ENCODE measurements at regions not wholly inside any gene's neighbourhood (a gene's known extent, or its start where the extent isn't known, plus 50 kb on each side); places are given as distances from the start of the nearest gene placed in this dataset.
"Not testable (repeated sequence)": the region's sequence is repeated elsewhere in the genome, so short reads cannot be mapped to it uniquely, and the experiment has no call there.

DNA sequence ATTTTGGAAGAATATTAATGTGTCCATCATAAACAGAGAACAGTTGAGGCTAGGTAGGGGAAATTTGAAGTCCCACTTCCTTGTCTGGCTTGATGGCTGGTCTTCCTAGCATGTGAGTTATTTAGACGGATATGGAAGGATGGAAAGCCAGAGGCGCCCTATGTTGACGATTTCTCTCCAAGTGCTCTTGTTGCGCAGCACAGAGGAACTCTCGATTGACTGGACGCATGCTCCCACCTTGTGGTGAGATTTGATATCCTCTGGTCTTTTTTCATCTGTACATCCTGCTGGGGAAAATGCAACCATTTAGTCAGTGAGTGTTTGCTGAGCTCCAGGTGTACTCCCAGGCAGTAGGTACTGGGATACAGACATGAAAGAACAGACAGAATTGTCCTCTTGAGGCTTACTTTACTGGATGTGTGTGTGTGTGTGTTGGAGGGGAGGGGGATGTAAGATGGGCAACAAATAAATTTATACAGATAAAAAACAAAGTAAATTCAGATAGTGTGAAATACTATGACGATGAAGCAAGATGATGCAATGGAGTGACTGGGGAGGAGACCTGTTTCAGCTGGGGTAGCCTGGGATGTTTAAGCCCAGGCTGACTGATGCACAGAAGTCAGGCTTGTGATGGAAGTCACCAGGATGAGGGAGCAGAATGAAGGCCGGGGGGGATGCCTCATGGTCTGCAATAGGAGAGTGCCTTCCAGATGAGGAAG lies 137.2 kb downstream of the TRIM43 start:
- peak; percentile 66 for DNase-seq

DNA sequence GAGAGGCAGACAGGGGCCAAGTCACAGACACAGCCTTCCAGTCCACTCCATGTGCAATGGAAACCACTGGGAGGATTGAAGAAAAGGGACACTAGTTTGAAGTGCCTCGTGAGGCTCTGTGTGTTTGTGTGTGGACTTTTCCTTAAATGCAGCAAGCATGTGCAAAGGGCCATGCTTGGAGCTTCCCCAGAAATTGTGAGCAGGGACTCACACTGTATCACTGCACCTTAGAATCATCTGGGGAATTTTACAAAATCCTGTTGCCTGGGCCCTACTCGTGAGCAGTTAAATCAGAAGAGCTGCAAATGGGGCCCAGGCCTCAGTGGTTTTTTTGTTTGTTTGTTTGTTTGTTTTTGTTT lies 137.8 kb downstream of the TRIM43 start:
- no peak for DNase-seq

DNA sequence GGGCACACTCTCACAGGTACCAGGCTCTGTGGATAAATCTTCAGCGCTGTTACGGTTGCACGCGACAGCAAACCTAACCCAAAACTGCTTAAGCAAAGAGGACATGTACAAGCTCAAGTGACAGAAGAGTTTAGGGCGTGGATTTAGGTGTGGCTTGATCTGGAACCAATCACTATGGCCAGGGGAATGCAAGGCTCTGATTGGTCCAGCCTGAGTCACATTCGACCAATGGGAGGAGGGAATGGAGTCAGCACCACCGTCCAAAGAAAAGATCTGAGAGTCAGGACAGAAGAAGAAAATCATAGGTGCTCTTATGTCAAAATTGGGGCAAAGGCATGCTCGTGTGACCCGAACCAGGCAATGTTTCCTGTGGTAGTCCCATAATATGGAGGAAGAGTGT lies 139.0 kb downstream of the TRIM43 start:
- no peak for DNase-seq

DNA sequence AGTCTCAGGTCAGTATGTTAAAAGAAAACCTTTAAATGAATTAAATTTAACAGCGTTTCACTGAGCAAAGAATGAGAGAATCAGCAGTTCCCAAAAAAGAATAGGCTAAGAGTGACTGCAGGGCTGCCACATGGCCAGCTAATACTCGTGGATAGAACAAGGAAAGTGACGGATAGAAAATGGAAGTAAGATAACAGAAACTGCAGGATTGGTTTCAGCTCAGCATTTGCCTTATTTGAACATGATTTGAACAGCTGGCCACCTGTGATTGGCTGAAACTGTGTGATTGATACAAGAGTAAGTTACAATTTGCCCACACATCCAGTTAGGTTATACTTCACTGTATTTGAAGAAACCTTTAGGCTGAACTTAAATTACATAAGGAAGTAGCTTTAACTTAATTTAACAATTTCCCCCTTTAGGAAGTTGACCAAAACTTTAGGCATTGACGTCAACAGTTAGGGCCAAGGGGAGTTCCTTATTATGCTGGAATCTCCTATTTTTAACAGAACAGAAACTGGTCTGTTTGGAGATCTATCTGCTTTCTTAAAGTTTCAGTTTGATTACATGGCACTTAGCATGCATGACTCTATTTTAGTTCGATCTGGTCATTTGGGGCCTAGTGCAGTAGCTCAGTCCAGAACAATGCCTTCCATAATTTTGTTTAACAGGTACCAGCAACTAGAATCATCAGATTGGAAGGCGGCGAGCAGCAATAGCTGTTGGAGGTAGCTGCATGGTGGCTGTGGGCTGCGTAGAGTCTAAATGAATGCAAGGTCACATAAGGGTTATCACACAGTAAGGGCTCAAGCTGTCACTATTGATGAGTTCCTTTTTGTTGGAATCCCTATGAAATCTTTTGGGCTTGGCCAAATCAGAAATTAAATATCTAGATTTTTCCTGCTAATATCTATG lies 143.4 kb downstream of the TRIM43 start:
- DNase-seq: no peak

GRCh38 chr2:95738301-95738700 lies 146.5 kb downstream of the TRIM43 start:
- DNase-seq: no peak

DNA sequence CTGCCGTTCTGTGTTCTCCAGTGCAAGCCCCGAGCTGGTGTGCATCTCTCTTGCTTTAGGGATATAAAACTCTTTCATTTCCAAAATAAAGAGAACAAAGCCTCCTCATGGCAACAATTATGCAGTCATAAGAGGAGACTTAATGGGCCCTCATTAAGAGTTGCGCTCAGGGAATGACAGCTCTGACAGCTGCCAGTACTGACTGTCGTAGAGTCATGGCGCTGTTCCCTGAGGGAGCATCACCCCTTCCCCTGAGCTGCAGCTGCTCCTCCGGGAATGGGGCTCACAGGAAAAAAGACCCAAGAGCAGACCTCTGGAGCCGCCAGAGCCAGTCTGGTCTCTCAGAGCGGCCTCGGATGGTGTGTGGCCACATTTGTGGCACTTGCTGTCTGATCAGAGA lies 160.3 kb downstream of the TRIM43 start:
- DNase-seq: not testable (repeated sequence)

DNA sequence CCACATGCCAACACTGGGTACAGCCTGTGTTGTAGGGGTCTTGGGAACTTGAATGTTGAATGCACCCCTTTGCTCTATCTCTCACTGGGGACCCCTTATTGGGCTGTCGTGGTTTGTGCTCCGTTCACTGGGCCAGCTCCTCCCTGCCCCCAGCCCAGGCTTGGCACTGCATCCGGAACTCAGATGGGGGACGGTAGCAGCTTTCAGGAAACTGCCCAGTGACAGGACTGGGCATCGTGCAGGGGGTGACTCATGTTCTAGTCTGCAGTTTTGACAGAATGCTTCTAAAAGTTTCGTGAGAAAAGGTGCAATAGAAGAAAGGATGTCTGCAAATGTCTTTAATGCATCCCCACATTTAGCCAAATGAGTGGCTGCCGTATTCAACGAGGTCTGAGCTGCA lies 162.0 kb downstream of the TRIM43 start:
- DNase-seq: not testable (repeated sequence)

DNA sequence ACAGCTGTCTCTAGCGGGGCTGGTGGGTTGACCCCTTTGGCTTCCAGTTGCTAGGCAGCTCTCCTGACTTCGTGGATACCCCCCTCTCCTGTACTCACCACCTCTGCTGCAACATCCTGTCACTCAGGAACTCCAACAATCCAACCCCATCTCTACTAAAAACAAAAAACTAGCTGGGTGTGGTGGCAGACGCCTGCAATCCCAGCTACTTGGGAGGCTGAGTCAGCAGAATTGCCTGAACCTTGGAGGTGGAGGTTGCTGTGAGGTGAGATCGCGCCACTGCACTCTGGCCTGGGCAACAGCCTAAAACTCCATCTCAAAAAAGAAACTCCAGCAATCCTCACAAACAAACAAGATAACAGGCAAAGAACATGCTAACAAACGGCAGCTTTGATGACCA lies 162.4 kb downstream of the TRIM43 start:
- DNase-seq: not testable (repeated sequence)

DNA sequence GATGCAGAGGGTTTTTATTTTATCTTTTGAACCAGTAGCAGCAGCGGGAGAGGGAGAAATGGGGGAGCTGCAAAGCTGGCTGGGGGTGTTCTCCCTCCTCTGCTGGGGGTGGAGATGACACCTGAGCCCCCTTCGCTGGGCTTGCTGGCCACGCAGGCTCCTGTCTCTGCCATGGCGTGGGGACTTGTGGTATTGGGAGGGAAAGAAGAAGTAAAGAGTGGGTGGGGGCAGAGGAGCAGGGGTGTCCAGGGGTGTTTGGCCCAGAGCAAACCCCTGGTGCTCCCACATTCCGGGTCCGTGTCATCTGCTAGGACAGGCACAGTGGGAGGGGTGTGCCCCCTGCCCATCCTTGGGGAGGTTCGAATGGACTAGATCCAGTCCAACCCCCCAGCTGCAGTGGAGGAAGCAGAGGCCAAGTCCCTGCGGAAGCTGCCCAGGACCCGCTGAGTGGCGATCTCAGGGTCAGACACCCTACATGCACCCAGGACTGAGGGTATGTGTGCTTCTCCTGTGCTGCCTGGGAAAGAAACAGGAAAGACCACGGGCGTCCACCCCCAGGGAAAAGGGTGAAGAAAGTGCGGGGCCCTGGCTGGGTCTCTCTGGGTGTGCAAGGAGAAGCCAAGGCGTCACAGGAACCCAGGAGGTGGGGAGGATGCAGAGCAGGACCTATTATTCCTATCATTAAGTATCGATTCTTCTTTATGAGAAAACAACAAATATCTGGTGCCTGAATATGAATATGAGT lies 163.2 kb downstream of the TRIM43 start:
- DNase-seq: not testable (repeated sequence)

DNA sequence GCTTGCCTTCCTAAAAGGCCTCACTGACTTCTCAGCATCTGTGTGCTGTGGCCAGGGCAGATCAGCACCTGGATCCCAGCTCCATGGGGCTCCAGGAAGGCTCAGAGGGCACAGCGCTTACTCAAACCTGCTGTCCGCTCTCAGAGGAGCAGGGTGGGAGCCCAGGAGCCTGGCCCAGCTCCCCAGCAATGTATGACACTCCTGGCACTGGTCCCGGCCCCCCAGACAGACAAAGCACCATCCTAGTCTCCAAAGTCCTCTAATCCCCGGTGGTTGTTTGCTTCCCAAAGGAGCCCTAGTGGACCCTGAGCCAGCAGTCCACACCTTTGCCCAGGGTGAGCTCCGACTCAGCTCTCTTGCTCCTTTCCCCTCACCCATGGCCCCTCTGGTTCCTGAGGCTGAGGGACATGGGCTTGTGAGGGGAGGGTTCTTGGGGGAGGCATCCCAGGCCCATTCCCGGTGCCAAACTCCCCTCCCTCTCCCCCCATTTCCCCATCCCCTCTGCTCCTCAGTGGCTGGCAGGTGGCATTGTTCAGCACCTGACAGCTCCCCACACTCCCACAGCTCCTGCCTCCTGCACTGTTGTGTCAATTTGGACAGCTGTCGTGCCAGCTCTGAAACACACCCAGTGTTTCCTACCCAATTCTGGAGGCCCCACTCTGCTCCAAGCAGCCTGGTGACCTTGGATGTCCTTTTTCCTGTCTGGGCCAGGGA lies 164.3 kb downstream of the TRIM43 start:
- DNase-seq: not testable (repeated sequence)

DNA sequence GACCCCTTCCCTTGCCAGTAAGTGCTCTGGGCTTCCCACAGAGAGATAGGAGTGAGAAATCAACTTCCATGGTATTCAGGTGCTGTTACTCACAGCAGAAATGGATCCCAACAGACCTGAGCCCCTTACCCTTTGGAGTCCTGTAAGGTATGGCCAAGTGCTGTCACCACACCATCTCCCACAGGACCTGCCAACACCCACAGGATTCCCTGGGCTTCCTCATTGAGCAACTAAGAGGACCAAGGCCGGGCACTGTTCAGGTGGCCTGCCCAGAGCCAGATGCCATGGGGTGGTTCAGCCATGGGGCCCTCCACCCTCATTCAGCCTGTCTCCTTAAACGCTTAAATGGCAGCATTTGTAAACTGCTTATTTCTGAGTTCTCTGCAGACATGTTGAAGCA lies 166.2 kb downstream of the TRIM43 start:
- DNase-seq: no peak

DNA sequence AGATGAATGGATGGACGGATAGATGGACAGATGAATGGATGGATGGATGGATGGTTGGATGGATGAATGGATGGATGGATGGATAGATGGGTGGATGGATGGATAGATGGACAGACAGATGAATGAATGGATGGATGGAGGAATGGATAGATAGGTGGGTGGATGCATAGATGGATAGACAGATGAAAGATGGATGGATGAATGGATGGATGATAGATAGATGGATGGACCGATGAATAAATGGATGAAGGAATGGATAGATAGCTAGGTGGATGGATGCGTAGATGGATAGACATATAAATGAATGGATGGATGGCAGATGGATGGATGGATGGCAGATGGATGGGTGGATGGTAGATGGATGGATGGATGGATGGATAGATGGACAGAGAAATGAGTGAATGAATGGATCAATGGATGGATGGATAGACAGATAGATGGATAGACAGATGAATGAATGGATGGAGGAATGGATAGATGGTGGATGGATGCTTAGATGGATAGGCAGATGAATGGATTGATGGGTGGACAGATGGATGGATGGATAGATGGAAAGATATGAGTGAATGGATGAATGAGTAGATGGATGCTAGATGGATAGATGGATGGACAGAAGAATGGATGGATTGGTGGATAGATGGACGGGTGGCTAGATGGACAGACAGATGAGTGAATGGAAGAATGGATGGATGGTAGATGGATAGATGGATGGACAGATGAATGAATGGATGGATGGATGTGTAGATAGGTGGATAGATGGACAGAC lies 167.9 kb downstream of the TRIM43 start:
- no peak for DNase-seq

DNA sequence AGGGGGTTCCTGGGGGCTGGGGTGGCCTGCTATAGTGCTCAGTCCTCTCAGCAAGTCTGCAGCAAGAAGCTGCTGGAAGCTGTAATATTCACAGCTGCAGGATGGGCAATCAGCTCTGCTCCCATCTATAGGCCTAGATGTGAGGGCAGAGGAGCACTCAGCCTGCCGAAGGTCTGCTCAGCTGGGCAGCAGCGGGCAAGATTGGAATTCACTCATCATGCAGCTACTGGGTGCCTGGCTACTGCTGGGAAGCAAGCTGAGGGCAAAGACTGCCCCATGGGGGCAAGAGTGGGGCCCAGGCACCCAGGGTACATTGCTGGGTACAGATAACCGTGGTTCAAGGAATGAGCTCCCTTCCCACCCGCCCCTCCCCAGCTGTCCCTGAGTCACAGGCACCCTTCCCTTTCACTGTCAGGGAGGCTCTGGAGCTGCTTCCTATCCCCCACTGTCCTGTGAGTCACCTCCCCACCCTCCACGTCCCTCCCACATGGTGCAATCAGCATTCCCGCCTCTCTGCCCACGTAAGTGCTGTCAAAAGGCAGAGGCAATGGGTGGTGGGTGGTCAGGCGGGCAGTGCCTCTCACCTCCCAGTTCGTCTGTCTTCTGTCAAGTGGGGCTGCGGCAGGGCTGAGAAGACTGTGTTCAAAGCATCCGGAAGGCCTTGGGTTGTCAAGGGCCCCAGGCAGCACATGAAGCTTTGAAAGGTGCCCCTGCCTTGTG lies 169.2 kb downstream of the TRIM43 start:
- DNase-seq: peak; percentile 76

- DNase-seq: no peak
Observed at GRCh38 chr2:95761556-95761955, 169.8 kb downstream of the TRIM43 start.

DNA sequence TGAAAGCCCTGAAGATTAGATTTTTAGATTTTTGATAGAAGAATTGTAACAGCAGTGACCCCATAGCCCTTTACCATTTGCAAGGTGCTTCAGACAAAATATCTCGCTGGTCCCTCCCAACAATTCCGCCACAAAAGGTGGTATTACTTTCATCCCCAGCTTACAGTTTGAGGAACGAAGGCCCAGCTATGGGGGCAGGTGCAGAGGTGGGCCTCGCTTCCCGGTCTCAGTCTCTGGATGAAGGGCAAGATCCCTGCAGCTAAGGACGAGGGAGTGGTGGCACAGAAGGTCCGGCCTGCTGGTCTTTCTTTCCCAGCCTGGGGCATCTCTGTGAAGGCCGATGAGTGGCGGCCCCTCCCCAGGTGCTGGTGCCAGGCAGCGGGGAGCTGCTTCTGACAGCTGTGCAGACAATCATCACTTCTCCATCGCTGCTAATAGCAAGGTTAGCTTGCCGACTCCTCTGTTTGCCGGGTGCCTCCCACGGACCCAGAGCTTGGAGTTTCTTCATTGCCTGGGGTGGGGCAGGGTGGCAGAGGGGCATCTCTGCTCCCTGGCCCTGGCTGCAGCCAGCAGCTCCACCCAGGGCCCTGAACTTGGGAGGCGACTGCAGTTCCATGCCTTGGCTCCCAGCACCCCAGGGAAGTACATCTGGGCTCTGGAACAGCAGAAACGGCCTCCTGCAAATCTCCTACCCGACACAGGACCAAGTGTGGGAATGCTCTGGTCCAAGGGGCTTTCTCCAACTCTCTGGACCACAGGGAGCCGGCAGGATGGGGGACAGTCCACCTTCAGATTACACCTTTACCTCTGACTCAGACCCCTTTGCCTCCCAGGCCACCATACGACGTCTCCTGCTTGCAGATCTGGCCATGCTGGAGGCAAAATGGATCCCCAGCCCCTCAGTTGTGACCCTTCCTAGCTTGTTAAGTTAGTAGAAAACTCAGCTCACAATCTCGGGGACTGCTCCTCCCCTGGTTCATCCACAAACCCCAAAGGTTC lies 170.5 kb downstream of the TRIM43 start:
- not testable (repeated sequence) for DNase-seq

DNA sequence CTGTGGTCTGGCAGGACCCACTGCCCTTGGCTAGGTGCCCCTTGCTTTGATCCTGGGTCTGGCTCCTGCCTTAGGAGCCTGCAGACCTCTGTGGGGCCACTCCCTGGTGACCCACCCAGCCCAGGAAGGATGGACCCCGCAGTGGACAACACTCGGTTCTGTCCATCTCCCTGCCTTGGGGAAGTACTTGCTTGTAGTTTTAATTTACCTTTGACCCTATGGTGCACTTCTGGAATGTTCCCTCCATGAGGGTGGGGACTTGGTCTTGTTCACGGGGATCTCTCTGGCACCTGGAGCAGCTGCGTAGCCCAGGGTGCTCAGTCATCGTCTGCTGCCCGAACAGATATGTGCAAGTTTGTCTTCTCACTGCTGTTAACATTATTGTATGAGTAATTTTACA lies 171.3 kb downstream of the TRIM43 start:
- not testable (repeated sequence) for DNase-seq

DNA sequence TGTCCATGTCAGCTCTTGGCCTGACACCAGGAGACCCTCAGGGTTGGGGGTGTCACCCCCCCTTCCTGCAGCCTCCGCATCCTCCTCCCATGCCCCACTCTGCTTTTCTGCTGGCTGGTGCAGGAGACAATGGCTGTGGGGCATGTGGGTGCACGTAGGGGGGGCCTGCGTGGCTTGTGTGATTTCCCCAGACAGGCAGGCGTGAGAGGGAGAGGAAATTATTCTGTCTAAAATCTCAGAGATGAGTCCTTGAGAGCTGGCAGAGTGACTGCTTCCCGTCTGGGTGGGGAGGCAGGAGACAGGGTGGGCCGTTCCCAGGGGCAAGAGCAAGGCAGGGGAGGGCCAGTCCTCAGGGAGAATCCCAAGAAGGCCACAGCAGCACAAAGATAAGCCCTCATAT lies 173.2 kb downstream of the TRIM43 start:
- DNase-seq: not testable (repeated sequence)

- not testable (repeated sequence) for DNase-seq
Observed at GRCh38 chr2:95765925-95766910, 174.4 kb downstream of the TRIM43 start.

- peak; percentile 11 for DNase-seq
Observed at GRCh38 chr2:95767531-95767930, 175.7 kb downstream of the TRIM43 start.
